SK-N-SH (cell line): ENCODE measurements at regions not wholly inside any gene's neighbourhood (a gene's known extent, or its start where the extent isn't known, plus 50 kb on each side); places are given as distances from the start of the nearest gene placed in this dataset.
A peak's percentile ranks its signal among the peaks of the same experiment; 100 is the strongest.

Source experiments
- CTCF ChIA-PET: fragments of 300-600, 350-600 bp; formaldehyde crosslinking; extraction: SDS; loops from one replicate; lab custom pipeline; 2021; lab: Yijun Ruan, JAX
- POLR2A ChIA-PET: fragments of 350-600 bp; sonication (Branson Sonifier 250); formaldehyde crosslinking; extraction: SDS; loops from one replicate; lab custom pipeline; 2020; ENCODE audit warnings: antibody characterized with exemption, inconsistent platforms; lab: Yijun Ruan, JAX
- DNase-seq: peaks from one replicate; pipeline ENCODE4 v3.0.0; 2012
- H2AFZ ChIP-seq: fragments of 200-600 bp; sonication (generic); 2 replicates; pipeline ENCODE4 v1.8.1; 2016; ENCODE audit warnings: antibody characterized with exemption, mild to moderate bottlenecking, low read depth
- H3F3A ChIP-seq: fragments of 200-600 bp; sonication (generic); replicated peaks from 2 replicates; pipeline ENCODE3; 2016; ENCODE audit warnings: antibody characterized with exemption, mild to moderate bottlenecking; ENCODE audit not compliant: insufficient read depth
- H3K27ac ChIP-seq, 2 experiments: fragments of 200-500 bp in 1 of 2; fragments of 200-600 bp in 1 of 2; sonication (Bioruptor generic) in 1 of 2; sonication (generic), shearing (Covaris generic) in 1 of 2; 2 replicates each; pipeline versions ENCODE4 v1.5.1 to v1.6.1; 2014 to 2016; ENCODE audit warnings: low read depth in 2 of 2, inconsistent platforms in 1 of 2, low read length in 1 of 2, mild to moderate bottlenecking in 1 of 2, mixed read lengths in 1 of 2
- H3K27me3 ChIP-seq: fragments of 200-600 bp; sonication (generic), shearing (Covaris generic); 2 replicates; pipeline ENCODE4 v1.6.1; 2016; ENCODE audit warnings: mixed run types; ENCODE audit not compliant: insufficient read depth
- H3K36me3 ChIP-seq, 2 experiments: fragments of 200-500 bp in 1 of 2; fragments of 200-600 bp in 1 of 2; sonication (Bioruptor generic) in 1 of 2; sonication (generic) in 1 of 2; replicated peaks in 1 of 2; 2 replicates each; pipeline versions ENCODE3 to v1.5.1; 2014 to 2016; ENCODE audit warnings: low read length in 1 of 2, mild to moderate bottlenecking in 1 of 2; ENCODE audit not compliant: insufficient read depth in 2 of 2, control insufficient read depth in 1 of 2
- H3K4me1 ChIP-seq, 2 experiments: fragments of 200-500 bp in 1 of 2; fragments of 200-600 bp in 1 of 2; sonication (Bioruptor generic) in 1 of 2; sonication (generic), shearing (Covaris generic) in 1 of 2; 2 replicates each; pipeline versions ENCODE4 v1.5.1 to v1.6.1; 2014 to 2016; ENCODE audit warnings: low read depth in 1 of 2, low read length in 1 of 2, mixed run types in 1 of 2; ENCODE audit not compliant: insufficient read depth in 2 of 2, control insufficient read depth in 1 of 2
- H3K4me2 ChIP-seq: fragments of 200-600 bp; sonication (generic), shearing (Covaris generic); 2 replicates; pipeline ENCODE4 v1.6.1; 2017; ENCODE audit warnings: mixed run types
- H3K4me3 ChIP-seq, 2 experiments: fragments of 200-500 bp in 1 of 2; fragments of 200-600 bp in 1 of 2; sonication (Bioruptor generic) in 1 of 2; sonication (generic), shearing (Covaris generic) in 1 of 2; 2 replicates each; pipeline versions ENCODE4 v1.5.1 to v1.8.1; 2014 to 2016; ENCODE audit warnings: low read depth in 2 of 2, inconsistent platforms in 1 of 2, low read length in 1 of 2, mild to moderate bottlenecking in 1 of 2, mixed read lengths in 1 of 2, moderate library complexity in 1 of 2
- H3K79me2 ChIP-seq: fragments of 200-600 bp; sonication (generic); 2 replicates; pipeline ENCODE4 v1.8.1; 2017; ENCODE audit warnings: mild to moderate bottlenecking; ENCODE audit not compliant: insufficient read depth
- H3K9ac ChIP-seq: fragments of 200-600 bp; sonication (generic); 2 replicates; pipeline ENCODE4 v1.6.1; 2017; ENCODE audit warnings: mixed run types
- H3K9me2 ChIP-seq: fragments of 200-600 bp; sonication (generic); 2 replicates; pipeline ENCODE4 v1.6.1; 2017; ENCODE audit warnings: mixed run types
- H3K9me3 ChIP-seq: fragments of 200-600 bp; sonication (generic); 2 replicates; pipeline ENCODE4 v1.6.1; 2017; ENCODE audit warnings: mixed run types, mild to moderate bottlenecking, moderate library complexity
- H4K20me1 ChIP-seq: fragments of 200-600 bp; sonication (generic); 2 replicates; pipeline ENCODE4 v1.6.1; 2017; ENCODE audit warnings: mild to moderate bottlenecking, mixed run types; ENCODE audit not compliant: insufficient read depth
- CTCF ChIP-seq: fragments of 200-600 bp; sonication (generic); IDR thresholded peaks from 2 replicates; pipeline ENCODE4 v1.6.1; 2017; ENCODE audit warnings: antibody characterized with exemption, mild to moderate bottlenecking, moderate library complexity
- EZH2phosphoT487 ChIP-seq: fragments of 200-600 bp; sonication (generic); IDR thresholded peaks from 2 replicates; pipeline ENCODE4 v1.6.1; 2017; ENCODE audit warnings: low read depth, mixed run types, mild to moderate bottlenecking, antibody characterized with exemption, moderate library complexity, borderline replicate concordance
- GABPA ChIP-seq: IDR thresholded peaks from 2 replicates; pipeline ENCODE4 v1.4.0; 2012; ENCODE audit warnings: low read depth, mild to moderate bottlenecking
- IRF3 ChIP-seq: fragments of 150-350 bp; IDR thresholded peaks from 2 replicates; pipeline ENCODE4 v1.6.1; 2016; ENCODE audit warnings: mild to moderate bottlenecking, low read depth, low read length
- PBX3 ChIP-seq: IDR thresholded peaks from 2 replicates; pipeline ENCODE4; 2012
- RAD21 ChIP-seq: IDR thresholded peaks from 2 replicates; pipeline ENCODE4 v1.6.1; 2012; ENCODE audit warnings: mild to moderate bottlenecking, low read length
- RCOR1 ChIP-seq: fragments of 150-350 bp; IDR thresholded peaks from 2 replicates; pipeline ENCODE4 v1.6.1; 2017; ENCODE audit warnings: antibody characterized with exemption, low read length
- SIN3A ChIP-seq: IDR thresholded peaks from 2 replicates; pipeline ENCODE4 v1.6.1; 2012; ENCODE audit warnings: low read depth, mild to moderate bottlenecking, low read length, moderate library complexity, borderline replicate concordance
- SMC3 ChIP-seq: IDR thresholded peaks from 2 replicates; pipeline ENCODE4 v1.6.1; 2012; ENCODE audit warnings: low read depth, low read length, improper control_type of control experiment
- TEAD4 ChIP-seq: IDR thresholded peaks from 2 replicates; pipeline ENCODE4 v1.4.0; 2012; ENCODE audit warnings: mild to moderate bottlenecking, borderline replicate concordance; ENCODE audit not compliant: insufficient read depth
- USF1 ChIP-seq: IDR thresholded peaks from 2 replicates; pipeline ENCODE4 v1.4.0; 2012; ENCODE audit warnings: low read depth, borderline replicate concordance
- WGBS: methylation state at CpG from one replicate; pipeline ENCODE4 v1.1.6; 2017; ENCODE audit warnings: low lambda C conversion rate; 5-methylcytosine and 5-hydroxymethylcytosine counted together

GRCh38 chr10:107413971-107414370 is 249.5 kb upstream of the SORCS1 start:
- no peaks in the 10 kb centered on the region for H3K27me3 ChIP-seq
- WGBS = 38% methylated on average over 1 of the region's 1 CpG
- no peaks in the 10 kb centered on the region for H3K9me2 ChIP-seq
- CTCF ChIA-PET = no interaction called here
- H3K9me3 ChIP-seq = no peaks in the 10 kb centered on the region
- no peak overlapping the region for H3K27ac ChIP-seq
- no peak overlapping the region for H3K4me2 ChIP-seq
- H3K4me3 ChIP-seq = no peak overlapping the region
- H4K20me1 ChIP-seq = no peaks in the 10 kb centered on the region
- H3K36me3 ChIP-seq = no peaks in the 10 kb centered on the region
- POLR2A ChIA-PET = no interaction called here
- H3K9ac ChIP-seq = no peak overlapping the region
- no peaks in the 10 kb centered on the region for H3K4me1 ChIP-seq
- no peaks in the 10 kb centered on the region for H3F3A ChIP-seq
- H2AFZ ChIP-seq = no peak overlapping the region
- DNase-seq = no peak
- no peak for TF ChIP-seq SIN3A
- H3K79me2 ChIP-seq = no peaks in the 10 kb centered on the region

- 63% methylated on average over 4 of the region's 4 CpGs for WGBS
- CTCF ChIA-PET = interaction anchor here (0.6 to 2.1 kb wide), 11 partner anchors 9 to 785 kb away, joined by 3 to 10 read pairs (median 3); no protein-coding TSS in a partner anchor
- TF ChIP-seq CTCF = peak; percentile 62
- peak; percentile 70 for TF ChIP-seq RAD21
- TF ChIP-seq TEAD4 = no peak
- peak; percentile 55 for TF ChIP-seq SMC3
- no peak for TF ChIP-seq PBX3
These were observed 245.0 kb upstream of the SORCS1 start for GRCh38 chr10:107409522-107409921.

GRCh38 chr10:107398115-107398514 is 233.6 kb upstream of the SORCS1 start:
- Histone ChIP-seq H3K9me2 (no peaks in the 10 kb centered on the region), H3K79me2 (no peaks in the 10 kb centered on the region), H4K20me1 (no peaks in the 10 kb centered on the region), H3K4me3 (no peak overlapping the region), H3K36me3 (no peaks in the 10 kb centered on the region), H3K4me2 (no peak overlapping the region), H3K27ac (no peak overlapping the region), H3K9ac (no peak overlapping the region), H3K27me3 (no peaks in the 10 kb centered on the region), H3F3A (no peaks in the 10 kb centered on the region)
- POLR2A ChIA-PET = no interaction called here
- CTCF ChIA-PET = no interaction called here
- DNase-seq = no peak
- no peak for TF ChIP-seq RCOR1
- TF ChIP-seq USF1 = no peak
- TF ChIP-seq GABPA = no peak
- no peak for TF ChIP-seq EZH2phosphoT487
- no peak for TF ChIP-seq IRF3
- TF ChIP-seq, all 33 proteins: peak for 0
- Histone ChIP-seq H2AFZ (no peak overlapping the region), H3K4me1 (no peaks in the 10 kb centered on the region), H3K9me3 (no peaks in the 10 kb centered on the region)

More at GRCh38 chr10:107409522-107409921, 245.0 kb upstream of the SORCS1 start:
- Histone ChIP-seq H3F3A (no peaks in the 10 kb centered on the region), H3K4me2 (no peak overlapping the region), H3K27me3 (no peaks in the 10 kb centered on the region), H4K20me1 (no peaks in the 10 kb centered on the region), H3K4me3 (no peak overlapping the region), H3K36me3 (no peaks in the 10 kb centered on the region), H3K9ac (no peak overlapping the region), H3K79me2 (no peaks in the 10 kb centered on the region), H3K9me2 (no peaks in the 10 kb centered on the region), H3K4me1 (no peaks in the 10 kb centered on the region), H3K27ac (no peak overlapping the region), H3K9me3 (no peaks in the 10 kb centered on the region), H2AFZ (no peak overlapping the region)
- POLR2A ChIA-PET = no interaction called here
- no peak for DNase-seq
